KMS-11 (cell line): ENCODE measurements at regions not wholly inside any gene's neighbourhood (a gene's known extent, or its start where the extent isn't known, plus 50 kb on each side); places are given as distances from the start of the nearest gene placed in this dataset.

Experiments
- H2AFZ ChIP-seq: fragments of 200-600 bp; sonication (generic); 2 replicates; pipeline ENCODE4 v1.6.1; 2016; ENCODE audit warnings: antibody characterized with exemption, mixed run types, low read depth
- H3K27ac ChIP-seq: fragments of 200-600 bp; sonication (generic); 2 replicates; pipeline ENCODE4 v1.6.1; 2016; ENCODE audit warnings: mild to moderate bottlenecking, mixed run types
- H3K27me3 ChIP-seq: fragments of 200-600 bp; sonication (generic); 2 replicates; pipeline ENCODE4 v1.6.1; 2017; ENCODE audit warnings: mild to moderate bottlenecking, low read depth, mixed run types, moderate library complexity; ENCODE audit not compliant: insufficient read depth
- H3K36me3 ChIP-seq: fragments of 200-600 bp; sonication (generic); 2 replicates; pipeline ENCODE4 v1.6.1; 2017; ENCODE audit warnings: mild to moderate bottlenecking, mixed run types; ENCODE audit not compliant: insufficient read depth
- H3K4me1 ChIP-seq: fragments of 200-600 bp; sonication (generic); 2 replicates; pipeline ENCODE4 v1.6.1; 2016; ENCODE audit warnings: mild to moderate bottlenecking, low read depth, mixed run types; ENCODE audit not compliant: poor library complexity, severe bottlenecking
- H3K4me2 ChIP-seq: fragments of 200-600 bp; sonication (generic); 2 replicates; pipeline ENCODE4 v1.7.0; 2016; ENCODE audit warnings: mild to moderate bottlenecking, mixed run types
- H3K4me3 ChIP-seq: fragments of 200-600 bp; sonication (generic); IDR thresholded peaks from 2 replicates; pipeline ENCODE4 v1.6.1; 2017; ENCODE audit warnings: low read depth, low read length, mixed read lengths; ENCODE audit not compliant: insufficient read depth
- H3K79me2 ChIP-seq: fragments of 200-600 bp; sonication (generic); 2 replicates; pipeline ENCODE4 v1.6.1; 2016; ENCODE audit warnings: low read depth, mixed run types; ENCODE audit not compliant: insufficient read depth
- H3K9ac ChIP-seq: fragments of 200-600 bp; sonication (generic); 2 replicates; pipeline ENCODE4 v1.6.1; 2016; ENCODE audit warnings: mild to moderate bottlenecking, mixed run types
- H4K20me1 ChIP-seq: fragments of 200-600 bp; sonication (generic); 2 replicates; pipeline ENCODE4 v1.6.1; 2016; ENCODE audit warnings: mild to moderate bottlenecking, mixed run types; ENCODE audit not compliant: insufficient read depth
- CTCF ChIP-seq: fragments of 200-600 bp; sonication (generic); conservative IDR thresholded peaks from 2 replicates; pipeline ENCODE4 v1.6.1; 2017; ENCODE audit warnings: low read depth, mild to moderate bottlenecking, antibody characterized with exemption, low read length, moderate library complexity, mixed read lengths

- no peaks in the 10 kb centered on the region for H4K20me1 ChIP-seq
- H3K9ac ChIP-seq = no peak overlapping the region
- no peaks in the 10 kb centered on the region for H3K36me3 ChIP-seq
- no peak overlapping the region for H2AFZ ChIP-seq
- no peaks in the 10 kb centered on the region for H3K79me2 ChIP-seq
- H3K4me1 ChIP-seq = no peaks in the 10 kb centered on the region
- TF ChIP-seq CTCF = no peak
- H3K27me3 ChIP-seq = no peaks in the 10 kb centered on the region
- no peak overlapping the region for H3K4me3 ChIP-seq
- no peak overlapping the region for H3K27ac ChIP-seq
- no peak overlapping the region for H3K4me2 ChIP-seq
These were observed 123.0 kb upstream of the CITED2 start for GRCh38 chr6:139497345-139497961.

GRCh38 chr6:139496654-139497344 is 122.4 kb upstream of the CITED2 start:
- Histone ChIP-seq H4K20me1 (no peaks in the 10 kb centered on the region), H3K4me1 (no peaks in the 10 kb centered on the region), H3K79me2 (no peaks in the 10 kb centered on the region), H3K36me3 (no peaks in the 10 kb centered on the region), H3K27ac (no peak overlapping the region), H3K4me3 (no peak overlapping the region), H3K9ac (no peak overlapping the region), H3K27me3 (no peaks in the 10 kb centered on the region), H3K4me2 (no peak overlapping the region), H2AFZ (no peak overlapping the region)
- TF ChIP-seq CTCF = no peak

- Histone ChIP-seq H3K79me2 (no peaks in the 10 kb centered on the region), H4K20me1 (no peaks in the 10 kb centered on the region), H3K36me3 (no peaks in the 10 kb centered on the region), H3K27ac (no peak overlapping the region), H3K27me3 (no peaks in the 10 kb centered on the region), H3K4me3 (no peak overlapping the region), H3K4me1 (no peaks in the 10 kb centered on the region), H2AFZ (no peak overlapping the region), H3K4me2 (no peak overlapping the region), H3K9ac (no peak overlapping the region)
- no peak for TF ChIP-seq CTCF
These were observed 120.0 kb upstream of the CITED2 start for GRCh38 chr6:139494376-139494990.

GRCh38 chr6:139490482-139490881 is 116.0 kb upstream of the CITED2 start:
- Histone ChIP-seq H2AFZ (no peak overlapping the region), H3K36me3 (no peaks in the 10 kb centered on the region), H4K20me1 (no peaks in the 10 kb centered on the region), H3K27me3 (no peaks in the 10 kb centered on the region), H3K4me2 (no peak overlapping the region), H3K79me2 (no peaks in the 10 kb centered on the region), H3K4me1 (no peaks in the 10 kb centered on the region), H3K9ac (no peak overlapping the region), H3K27ac (no peak overlapping the region), H3K4me3 (no peak overlapping the region)
- TF ChIP-seq CTCF = no peak
